Endodermal cell (in vitro differentiated cells): ENCODE measurements at regions not wholly inside any gene's neighbourhood (a gene's known extent, or its start where the extent isn't known, plus 50 kb on each side); places are given as distances from the start of the nearest gene placed in this dataset.
A peak's percentile ranks its signal among the peaks of the same experiment; 100 is the strongest.
"Not testable (repeated sequence)": the region's sequence is repeated elsewhere in the genome, so short reads cannot be mapped to it uniquely, and the experiment has no call there.

ENCODE experiments used
- DNase-seq: peaks from one replicate; pipeline ENCODE4 v3.0.0-alpha.2; 2017
- H3K27ac ChIP-seq: 2 replicates; pipeline ENCODE4 v1.5.1; 2013; ENCODE audit warnings: mild to moderate bottlenecking, low read depth, low read length, moderate library complexity
- H3K27me3 ChIP-seq: 2 replicates; pipeline ENCODE4 v1.6.1; 2013; ENCODE audit warnings: mild to moderate bottlenecking, low read length, moderate library complexity; ENCODE audit not compliant: insufficient read depth, control insufficient read depth, poor library complexity, severe bottlenecking
- H3K36me3 ChIP-seq: 2 replicates; pipeline ENCODE4 v1.7.0; 2013; ENCODE audit warnings: mild to moderate bottlenecking, low read length, moderate library complexity; ENCODE audit not compliant: control insufficient read depth, insufficient read depth
- H3K4me1 ChIP-seq: one replicate; pipeline ENCODE4 v1.7.0; 2013; ENCODE audit warnings: low read length; ENCODE audit not compliant: control insufficient read depth, insufficient read depth
- H3K4me3 ChIP-seq: 2 replicates; pipeline ENCODE4 v1.5.1; 2013; ENCODE audit warnings: mild to moderate bottlenecking, low read length, moderate library complexity
- H3K9ac ChIP-seq: 2 replicates; pipeline ENCODE4 v1.6.1; 2013; ENCODE audit warnings: mild to moderate bottlenecking, low read length, moderate library complexity; ENCODE audit not compliant: poor library complexity, severe bottlenecking; ENCODE audit errors: extremely low read depth
- H3K9me3 ChIP-seq: 2 replicates; pipeline ENCODE4 v1.6.1; 2013; ENCODE audit warnings: mild to moderate bottlenecking, low read length, moderate library complexity; ENCODE audit not compliant: control insufficient read depth
- H3K27ac Mint-ChIP-seq: 2 replicates; pipeline ENCODE4 v1.8.0; 2020; ENCODE audit warnings: mixed read lengths
- H3K27me3 Mint-ChIP-seq: 2 replicates; pipeline ENCODE4 v1.8.0; 2021; ENCODE audit warnings: mild to moderate bottlenecking, mixed read lengths; ENCODE audit not compliant: insufficient read depth
- H3K36me3 Mint-ChIP-seq: 2 replicates; pipeline ENCODE4 v1.8.0; 2020; ENCODE audit warnings: low read depth, mixed read lengths
- H3K4me1 Mint-ChIP-seq: 2 replicates; pipeline ENCODE4 v1.8.0; 2020; ENCODE audit warnings: mixed read lengths
- H3K4me3 Mint-ChIP-seq: 2 replicates; pipeline ENCODE4 v1.8.0; 2020; ENCODE audit warnings: mild to moderate bottlenecking, moderate library complexity, mixed read lengths
- H3K9me3 Mint-ChIP-seq: 2 replicates; pipeline ENCODE4 v1.8.0; 2020; ENCODE audit warnings: mild to moderate bottlenecking, mixed read lengths
- WGBS, 2 experiments: methylation state at CpG; one replicate each; pipeline versions ENCODE4 v1.1.5 to v1.1.7; 2013; ENCODE audit warnings: missing lambda C conversion rate in 2 of 2, mixed read lengths in 1 of 2; ENCODE audit not compliant: insufficient coverage in 1 of 2, insufficient read length in 1 of 2; 5-methylcytosine and 5-hydroxymethylcytosine counted together
- TF ChIP-seq, protein P1 (sequence below): fragments of 200-600 bp; sonication (generic); conservative IDR thresholded peaks from 2 replicates; pipeline ENCODE4 v1.5.0; 2021; ENCODE audit warnings: antibody characterized with exemption, mild to moderate bottlenecking

DNA sequence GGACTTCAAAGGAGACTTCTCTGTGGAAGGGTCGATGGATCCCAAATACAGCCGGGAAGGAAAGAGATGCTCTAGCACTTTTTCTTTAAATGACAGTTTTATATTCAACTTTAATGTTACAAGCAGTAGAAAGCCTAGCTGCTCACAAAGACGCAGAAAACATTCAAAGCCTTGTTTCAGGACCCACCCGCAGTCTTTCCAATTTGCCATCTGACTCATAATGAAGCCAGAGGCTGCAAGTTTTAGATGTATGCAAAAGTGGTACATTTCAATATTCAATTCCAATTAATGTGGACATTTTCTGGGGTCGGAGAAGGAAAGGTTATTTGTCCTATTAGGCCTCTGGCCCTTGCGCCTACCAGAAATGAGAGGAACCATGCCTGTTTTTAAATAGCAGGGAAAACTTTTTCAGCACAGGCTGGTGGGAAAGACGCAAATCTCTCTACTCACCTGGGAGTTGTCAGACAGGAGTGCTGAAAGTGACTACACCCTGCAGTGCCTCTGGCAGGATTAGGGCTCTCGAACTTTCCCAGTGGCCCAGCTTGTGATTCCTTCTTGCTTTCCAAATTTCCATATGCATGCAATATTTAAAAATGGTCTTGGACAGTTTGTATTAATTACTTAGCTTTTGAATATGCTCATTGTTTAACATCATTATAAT is 117.4 kb upstream of the MBNL1 start:
- peak; percentile 69 for DNase-seq
- H3K4me1 Mint-ChIP-seq = peaks cover 19% of the 10 kb centered on the region

DNA sequence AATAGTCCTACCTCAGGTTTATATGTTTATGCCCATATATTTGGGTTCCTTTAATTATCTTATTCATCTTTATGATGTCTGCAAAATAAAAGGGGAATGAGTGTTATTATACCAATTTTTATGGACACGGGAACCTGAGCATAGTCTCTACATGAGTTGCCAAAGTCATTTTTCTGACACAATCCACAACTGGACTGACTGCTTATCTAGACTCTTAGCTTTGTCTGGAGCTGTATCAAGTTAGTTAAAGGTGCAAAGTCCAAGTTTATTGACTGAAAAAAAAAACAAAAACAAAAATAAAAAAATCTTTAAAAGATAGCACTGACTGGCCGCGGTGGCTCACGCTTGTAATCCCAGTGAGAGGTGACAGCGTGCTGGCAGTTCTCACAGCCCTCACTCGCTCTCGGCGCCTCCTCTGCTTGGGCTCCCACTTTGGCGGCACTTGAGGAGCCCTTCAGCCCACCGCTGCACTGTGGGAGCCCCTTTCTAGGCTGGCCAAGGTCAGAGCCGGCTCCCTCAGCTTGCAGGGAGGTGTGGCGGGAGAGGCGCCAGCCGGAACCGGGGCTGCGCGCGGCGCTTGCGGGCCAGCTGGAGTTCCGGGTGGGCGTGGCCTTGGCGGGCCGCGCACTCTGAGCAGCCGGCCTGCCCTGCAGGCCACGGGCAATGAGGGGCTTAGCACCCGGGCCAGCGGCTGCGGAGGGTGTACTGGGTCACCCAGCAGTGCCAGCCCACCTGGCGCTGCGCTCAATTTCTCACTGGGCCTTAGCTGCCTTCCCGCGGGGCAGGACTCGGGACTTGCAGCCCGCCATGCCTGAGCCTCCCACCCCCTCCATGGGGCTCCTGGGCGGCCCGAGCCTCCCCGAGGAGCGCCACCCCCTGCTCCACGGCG is 116.6 kb upstream of the MBNL1 start:
- H3K27ac Mint-ChIP-seq, H3K27ac ChIP-seq, H3K4me3 Mint-ChIP-seq, DNase-seq, H3K4me3 ChIP-seq, H3K4me1 ChIP-seq, H3K9me3 ChIP-seq, H3K27me3 ChIP-seq, H3K36me3 Mint-ChIP-seq, H3K9ac ChIP-seq, H3K36me3 ChIP-seq, H3K27me3 Mint-ChIP-seq: not testable (repeated sequence)
- Mint-ChIP-seq H3K9me3 (peaks cover 13% of the 10 kb centered on the region), H3K4me1 (peaks cover 19% of the 10 kb centered on the region)
- 93 to 95% methylated on average over 21 to 42 of the region's 42 CpGs for WGBS, 2 experiments

More for the DNA sequence above, 117.4 kb upstream of the MBNL1 start:
- Mint-ChIP-seq H3K9me3 (peaks cover 13% of the 10 kb centered on the region), H3K4me3 (no peak overlapping the region), H3K36me3 (no peaks in the 10 kb centered on the region), H3K27ac (no peak overlapping the region), H3K27me3 (peaks cover 2% of the 10 kb centered on the region)
- H3K27ac ChIP-seq = no peak overlapping the region
- H3K27me3 ChIP-seq = peaks cover 5% of the 10 kb centered on the region
- TF ChIP-seq, protein P1, sequence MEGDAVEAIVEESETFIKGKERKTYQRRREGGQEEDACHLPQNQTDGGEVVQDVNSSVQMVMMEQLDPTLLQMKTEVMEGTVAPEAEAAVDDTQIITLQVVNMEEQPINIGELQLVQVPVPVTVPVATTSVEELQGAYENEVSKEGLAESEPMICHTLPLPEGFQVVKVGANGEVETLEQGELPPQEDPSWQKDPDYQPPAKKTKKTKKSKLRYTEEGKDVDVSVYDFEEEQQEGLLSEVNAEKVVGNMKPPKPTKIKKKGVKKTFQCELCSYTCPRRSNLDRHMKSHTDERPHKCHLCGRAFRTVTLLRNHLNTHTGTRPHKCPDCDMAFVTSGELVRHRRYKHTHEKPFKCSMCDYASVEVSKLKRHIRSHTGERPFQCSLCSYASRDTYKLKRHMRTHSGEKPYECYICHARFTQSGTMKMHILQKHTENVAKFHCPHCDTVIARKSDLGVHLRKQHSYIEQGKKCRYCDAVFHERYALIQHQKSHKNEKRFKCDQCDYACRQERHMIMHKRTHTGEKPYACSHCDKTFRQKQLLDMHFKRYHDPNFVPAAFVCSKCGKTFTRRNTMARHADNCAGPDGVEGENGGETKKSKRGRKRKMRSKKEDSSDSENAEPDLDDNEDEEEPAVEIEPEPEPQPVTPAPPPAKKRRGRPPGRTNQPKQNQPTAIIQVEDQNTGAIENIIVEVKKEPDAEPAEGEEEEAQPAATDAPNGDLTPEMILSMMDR = no peak
- H3K36me3 ChIP-seq = no peaks in the 10 kb centered on the region
- WGBS, 2 experiments = 70 to 100% methylated on average over 2 to 8 of the region's 8 CpGs
- peaks cover 4% of the 10 kb centered on the region for H3K9me3 ChIP-seq
- H3K9ac ChIP-seq = no peak overlapping the region
- peak overlapping the region; percentile 28 for H3K4me3 ChIP-seq
- H3K4me1 ChIP-seq = no peaks in the 10 kb centered on the region

DNA sequence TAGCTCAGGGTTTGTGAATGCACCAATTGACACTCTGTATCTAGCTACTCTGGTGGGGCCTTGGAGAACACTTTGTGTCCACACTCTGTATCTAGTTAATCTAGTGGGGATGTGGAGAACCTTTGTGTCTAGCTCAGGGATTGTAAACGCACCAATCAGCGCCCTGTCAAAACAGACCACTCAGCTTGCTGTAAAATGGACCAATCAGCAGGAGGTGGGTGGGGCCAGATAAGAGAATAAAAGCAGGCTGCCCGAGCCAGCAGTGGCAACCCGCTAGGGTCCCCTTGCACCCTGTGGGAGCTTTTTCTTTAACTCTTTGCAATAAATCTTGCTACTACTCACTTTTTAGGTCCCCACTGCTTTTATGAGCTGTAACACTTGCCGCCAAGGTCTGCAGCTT is 115.6 kb upstream of the MBNL1 start:
- H3K4me3 Mint-ChIP-seq, H3K27ac ChIP-seq, H3K4me1 ChIP-seq, H3K9me3 ChIP-seq, H3K27ac Mint-ChIP-seq, H3K9ac ChIP-seq, H3K27me3 Mint-ChIP-seq, H3K27me3 ChIP-seq, H3K36me3 ChIP-seq, DNase-seq, H3K36me3 Mint-ChIP-seq, H3K4me3 ChIP-seq: not testable (repeated sequence)
- Mint-ChIP-seq H3K9me3 (peaks cover 13% of the 10 kb centered on the region), H3K4me1 (peaks cover 18% of the 10 kb centered on the region)
- 90 to 91% methylated on average over 3 to 5 of the region's 5 CpGs for WGBS, 2 experiments
